Peyer's patch (tissue), 4 donors: ENCODE measurements at regions not wholly inside any gene's neighbourhood (a gene's known extent, or its start where the extent isn't known, plus 50 kb on each side); places are given as distances from the start of the nearest gene placed in this dataset.

Experiments
- CTCF ChIP-seq, 6 experiments: fragments of 450-650 bp in 4 of 6; fragments of 200-600 bp in 2 of 6; sonication (generic) in 1 of 6; IDR thresholded peaks; one replicate each; pipeline ENCODE4 v1.5.1; 2017 to 2019; ENCODE audit warnings: antibody characterized with exemption in 6 of 6, mild to moderate bottlenecking in 3 of 6, moderate library complexity in 1 of 6
- POLR2A ChIP-seq, 2 donors: fragments of 450-650 bp; IDR thresholded peaks; one replicate each; pipeline ENCODE4 v1.5.1; 2017; ENCODE audit warnings: antibody characterized with exemption in 2 of 2, mild to moderate bottlenecking in 2 of 2, moderate library complexity in 2 of 2

- TF ChIP-seq CTCF (IDR thresholded peaks at IDR 0.05), result no peak
- no peak for TF ChIP-seq POLR2A (IDR thresholded peaks at IDR 0.05)
Measured at GRCh38 chr9:78970375-78970774, 601.4 kb upstream of the TLE4 start.
